Stimulated activated CD4-positive, alpha-beta T cell treated with anti-CD3 and anti-CD28 coated beads, Interleukin-2, amount 100 ng/mL, for 48 hours (primary cell): ENCODE measurements at regions not wholly inside any gene's neighbourhood (a gene's known extent, or its start where the extent isn't known, plus 50 kb on each side); places are given as distances from the start of the nearest gene placed in this dataset.
A peak's percentile ranks its signal among the peaks of the same experiment; 100 is the strongest.
"Not testable (repeated sequence)": the region's sequence is repeated elsewhere in the genome, so short reads cannot be mapped to it uniquely, and the experiment has no call there.

Experiments used
- DNase-seq, 2 donors: peaks; one replicate each; pipeline ENCODE4 v3.0.0-alpha.2; 2020

DNA sequence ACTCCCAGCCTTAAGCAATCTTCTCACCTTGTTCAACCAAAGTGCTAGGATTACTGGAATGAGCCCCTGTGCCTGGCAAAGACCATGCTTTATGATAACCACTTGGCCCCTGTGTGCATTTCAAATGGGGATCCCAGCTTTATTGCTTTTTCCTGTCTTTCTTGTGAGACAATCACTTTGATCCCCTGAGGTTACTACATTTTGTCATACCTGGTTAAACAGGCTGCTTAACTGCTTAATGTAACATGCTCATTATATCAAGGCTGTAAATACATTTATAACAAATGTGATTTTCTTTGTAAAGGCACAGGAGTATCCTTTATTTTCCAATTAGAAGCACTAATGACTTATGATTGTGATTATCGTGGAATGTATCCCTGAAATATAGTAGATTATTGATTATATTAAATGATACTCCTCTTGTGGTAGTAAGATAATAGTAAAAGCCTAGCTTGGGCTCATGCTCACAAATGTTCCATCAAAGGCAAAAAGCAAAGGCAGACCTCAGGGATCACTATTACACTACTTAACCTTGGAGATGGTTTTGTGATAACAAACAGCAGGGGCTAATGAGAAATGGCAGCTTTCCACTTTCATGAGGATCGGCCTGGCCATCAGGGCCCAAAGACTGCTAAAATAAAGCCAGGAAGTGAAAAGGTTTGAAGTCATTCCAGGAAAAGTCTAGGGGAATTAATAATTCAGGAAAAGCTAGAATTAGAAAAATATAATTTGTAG, 290.8 kb upstream of the MDGA2 start:
- DNase-seq, result no peak

DNA sequence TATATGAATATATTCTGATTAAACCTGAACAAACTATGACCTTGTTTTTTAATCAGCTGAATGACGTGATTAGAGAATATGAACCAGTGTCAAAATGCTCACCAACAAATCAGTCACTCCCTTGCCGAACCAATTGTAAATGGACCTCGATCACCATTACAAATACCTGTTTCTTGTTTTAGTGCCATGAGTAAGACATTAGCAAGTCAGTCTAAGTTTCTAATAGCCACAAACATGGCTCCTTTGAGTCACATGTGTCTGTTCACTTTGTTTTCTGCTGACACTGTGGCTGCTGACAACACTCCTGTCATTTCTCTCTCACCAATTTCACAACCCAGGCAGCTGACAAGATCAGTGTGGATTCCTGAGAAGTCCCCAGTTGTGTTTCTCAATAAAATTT, 286.2 kb upstream of the MDGA2 start:
- no peak for DNase-seq

DNA sequence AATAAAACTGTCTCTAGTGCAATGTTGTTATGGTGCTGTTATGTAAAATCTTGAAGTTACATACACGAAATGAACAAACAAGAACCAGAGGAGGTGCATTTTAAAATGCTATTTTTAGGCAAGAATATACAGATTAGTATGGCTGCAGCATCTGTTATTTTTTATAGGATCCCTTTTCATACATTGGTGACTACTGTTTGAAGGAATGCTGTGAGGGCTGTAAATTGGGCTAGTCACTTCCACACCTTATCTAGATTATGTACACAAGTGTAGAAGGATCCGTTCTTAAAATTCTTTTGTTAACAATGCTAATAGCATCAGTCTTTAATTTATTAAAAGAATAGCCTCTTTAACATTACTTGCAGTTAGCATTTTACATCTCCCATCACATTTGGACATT, 284.3 kb upstream of the MDGA2 start:
- no peak for DNase-seq

DNA sequence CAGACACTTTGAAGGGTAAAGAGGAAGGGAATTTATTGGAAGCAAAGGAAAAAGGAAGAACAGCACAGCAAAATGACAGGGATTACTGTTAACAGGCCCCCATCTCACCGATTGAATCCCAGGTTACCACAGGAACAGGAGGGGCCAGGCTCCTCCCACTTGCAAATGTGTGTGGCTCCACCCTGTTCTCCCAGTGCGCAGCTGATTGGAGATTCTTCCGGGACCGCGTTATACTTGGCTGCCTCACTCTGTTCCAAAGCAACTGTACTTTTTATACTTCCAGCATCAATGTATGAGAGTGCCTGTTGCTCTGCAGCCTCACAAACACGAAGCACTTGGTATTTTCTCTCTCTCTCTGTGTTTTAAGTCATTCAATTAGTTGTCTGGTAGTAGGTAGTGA, 273.6 kb upstream of the MDGA2 start:
- DNase-seq, result no peak

DNA sequence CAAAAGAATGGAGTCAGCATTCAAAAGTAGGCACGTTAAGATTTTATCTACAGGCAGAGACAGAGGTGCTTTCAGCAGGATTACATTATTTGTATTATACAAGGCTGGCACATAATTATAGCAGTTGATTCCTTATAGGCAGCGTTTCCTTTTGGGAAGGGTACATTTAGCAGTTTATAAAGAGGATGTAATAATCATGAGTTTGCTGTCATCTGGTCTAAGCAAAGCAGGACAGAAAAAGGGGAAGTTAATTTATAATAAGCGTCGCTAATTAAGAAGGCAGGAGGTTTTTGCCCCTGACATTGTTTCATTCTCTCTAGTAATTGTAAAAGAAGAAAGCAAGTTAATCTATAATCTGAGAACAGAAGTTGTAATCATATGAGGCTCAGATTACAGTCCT, 259.9 kb upstream of the MDGA2 start:
- DNase-seq, result no peak

DNA sequence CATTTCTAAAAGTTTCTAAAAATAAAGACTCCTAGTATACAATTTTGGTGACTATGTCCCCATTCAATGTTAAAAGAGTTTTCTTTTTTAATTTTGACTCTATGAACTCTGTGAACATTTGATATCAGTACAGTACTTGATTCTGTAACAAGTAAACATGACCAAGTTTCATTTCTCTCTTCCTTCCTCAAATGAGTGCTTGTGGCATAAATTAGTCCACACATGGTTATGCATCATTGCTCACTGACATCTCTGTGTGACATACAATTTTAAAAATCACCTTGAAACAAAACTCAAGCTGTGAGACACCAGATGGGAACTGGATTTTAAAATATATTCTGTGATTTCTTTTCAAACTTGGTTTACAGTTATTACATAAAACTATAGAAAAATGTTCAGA, 253.9 kb upstream of the MDGA2 start:
- DNase-seq, result no peak

DNA sequence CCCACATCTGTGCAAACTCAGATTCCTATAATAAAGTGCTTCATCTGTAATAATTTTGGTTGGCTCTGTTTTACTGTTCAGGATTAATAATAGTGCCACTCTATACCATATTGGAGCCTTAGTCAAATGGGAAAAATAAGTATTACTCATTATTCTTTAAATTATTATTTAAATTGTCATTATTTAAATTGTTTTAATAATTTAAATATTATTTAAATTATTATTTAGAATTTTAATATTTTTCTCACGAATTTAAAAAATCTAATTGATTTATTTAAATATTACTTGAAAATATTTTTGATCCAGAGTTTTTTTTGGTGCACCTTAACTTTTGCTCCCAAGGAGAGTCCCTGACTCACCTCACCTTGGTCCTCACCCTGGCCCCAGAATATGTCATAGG, 245.7 kb upstream of the MDGA2 start:
- DNase-seq, result no peak

DNA sequence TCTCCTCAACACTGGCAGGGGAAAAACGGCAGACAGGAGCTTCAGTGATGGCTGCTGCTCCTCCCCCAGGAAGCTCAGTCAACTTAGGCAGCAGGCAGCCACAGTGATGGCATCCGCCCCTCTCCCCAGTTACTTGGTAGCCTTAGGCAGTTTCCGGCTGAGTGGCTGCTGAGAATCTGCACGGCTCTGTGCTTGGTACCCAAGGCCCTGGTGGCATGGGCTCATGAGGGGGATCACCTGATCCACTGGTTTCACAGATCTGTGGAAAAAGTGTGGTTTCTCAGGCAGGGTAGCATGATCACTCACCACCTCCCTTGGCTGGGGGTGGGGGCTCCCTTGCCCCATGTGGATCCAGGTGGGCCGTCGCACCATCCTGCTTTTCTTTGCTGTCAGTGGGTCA, 244.6 kb upstream of the MDGA2 start:
- DNase-seq, result no peak

DNA sequence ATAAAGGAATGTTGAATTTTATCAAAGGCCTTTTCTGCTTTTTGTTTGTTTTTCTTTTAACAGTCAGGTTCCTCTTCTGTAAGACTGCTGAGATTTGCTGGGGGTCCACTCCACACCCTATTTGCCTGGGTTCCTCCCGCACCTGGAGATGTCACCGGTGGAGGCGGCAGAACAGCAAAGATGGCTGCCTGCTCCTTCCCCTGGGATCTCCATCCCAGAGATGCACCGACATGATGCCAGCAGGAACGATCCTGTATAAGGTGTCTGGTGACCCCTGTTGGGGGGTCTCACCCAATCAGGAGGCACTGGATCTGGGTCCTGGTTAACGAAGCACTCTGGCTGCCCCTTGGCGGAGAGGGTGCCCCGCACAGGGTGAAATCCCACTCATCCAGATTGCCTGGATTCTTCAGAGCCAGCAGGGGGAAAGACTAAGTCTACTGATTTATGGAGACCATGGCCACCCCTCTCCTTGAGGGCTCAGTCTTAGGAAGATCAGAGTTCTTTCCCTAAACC, 244.0 kb upstream of the MDGA2 start:
- no peak for DNase-seq

DNA sequence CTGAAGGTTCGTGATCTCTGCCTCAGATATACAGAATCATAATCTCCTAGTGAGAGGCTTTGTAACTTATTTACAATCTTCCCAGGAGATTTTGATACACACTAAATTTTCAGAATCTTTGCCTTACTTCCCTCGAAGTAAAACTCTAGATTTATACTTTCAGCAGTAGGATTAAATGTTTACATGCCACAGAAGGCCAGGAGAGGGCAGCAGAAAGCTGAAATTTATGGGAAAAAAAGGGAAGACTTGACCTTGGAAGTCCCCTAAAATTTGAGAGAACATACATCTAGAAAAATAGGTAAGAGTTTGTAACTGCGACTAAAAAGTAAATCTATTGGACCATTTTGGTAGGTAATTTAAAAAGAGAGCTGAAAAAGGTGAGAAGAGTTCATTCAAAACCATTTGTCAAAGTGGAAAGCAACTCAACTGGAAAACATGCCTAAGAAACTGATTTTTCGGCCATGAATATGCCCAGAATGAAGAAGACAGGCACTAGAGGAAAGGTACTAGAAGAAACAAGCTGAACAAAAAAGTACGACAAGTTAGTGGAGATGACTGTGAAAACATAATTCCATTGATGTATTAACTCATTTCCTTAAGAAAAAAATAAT, 242.0 kb upstream of the MDGA2 start:
- peak in 1 of 2 donors; percentile 0 for DNase-seq

DNA sequence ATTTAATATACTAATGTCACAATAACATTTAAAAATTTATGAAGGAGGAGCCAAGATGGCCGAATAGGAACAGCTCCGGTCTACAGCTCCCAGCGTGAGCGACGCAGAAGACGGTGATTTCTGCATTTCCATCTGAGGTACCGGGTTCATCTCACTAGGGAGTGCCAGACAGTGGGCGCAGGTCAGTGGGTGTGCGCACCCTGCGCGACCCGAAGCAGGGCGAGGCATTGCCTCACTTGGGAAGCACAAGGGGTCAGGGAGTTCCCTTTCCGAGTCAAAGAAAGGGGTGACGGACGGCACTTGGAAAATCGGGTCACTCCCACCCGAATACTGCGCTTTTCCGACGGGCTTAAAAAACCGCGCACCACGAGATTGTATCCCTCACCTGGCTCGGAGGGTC, 225.7 kb upstream of the MDGA2 start:
- not testable (repeated sequence) for DNase-seq

DNA sequence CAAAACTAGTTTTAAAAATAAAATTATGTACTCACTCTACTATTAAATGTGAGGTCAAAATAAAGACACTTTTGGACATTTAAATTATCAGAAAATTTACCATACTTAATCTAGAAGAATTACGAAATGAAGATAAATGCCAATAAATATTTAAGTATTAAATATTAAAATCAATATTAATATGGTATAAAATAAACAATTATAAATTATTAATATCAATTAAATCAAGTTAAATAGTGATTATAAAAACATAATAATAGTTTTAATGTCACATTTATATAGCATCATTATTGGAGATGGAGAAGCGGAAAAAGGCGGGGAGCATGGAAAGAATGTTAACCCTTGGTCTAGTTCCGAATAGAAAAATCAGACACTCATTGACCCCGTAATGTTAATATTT, 224.3 kb upstream of the MDGA2 start:
- no peak for DNase-seq

DNA sequence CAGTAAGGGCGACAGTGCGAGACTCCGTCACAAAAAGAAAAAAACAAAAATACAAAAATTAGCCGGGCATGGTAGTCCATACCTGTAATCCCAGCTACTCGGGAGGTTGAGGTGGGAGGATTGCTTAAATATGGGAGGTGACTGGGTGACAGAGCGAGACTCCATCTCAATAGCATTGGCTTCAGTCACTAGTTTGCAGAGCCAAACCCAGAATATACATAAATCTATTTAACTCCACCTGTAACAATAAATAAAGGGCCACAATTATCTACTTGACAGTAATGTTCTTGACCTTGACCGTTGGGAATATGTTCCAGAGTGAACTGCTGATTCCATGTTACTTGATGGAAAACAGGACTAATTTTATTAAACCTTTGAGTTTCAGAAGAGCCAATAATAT, 198.9 kb upstream of the MDGA2 start:
- DNase-seq, result no peak

DNA sequence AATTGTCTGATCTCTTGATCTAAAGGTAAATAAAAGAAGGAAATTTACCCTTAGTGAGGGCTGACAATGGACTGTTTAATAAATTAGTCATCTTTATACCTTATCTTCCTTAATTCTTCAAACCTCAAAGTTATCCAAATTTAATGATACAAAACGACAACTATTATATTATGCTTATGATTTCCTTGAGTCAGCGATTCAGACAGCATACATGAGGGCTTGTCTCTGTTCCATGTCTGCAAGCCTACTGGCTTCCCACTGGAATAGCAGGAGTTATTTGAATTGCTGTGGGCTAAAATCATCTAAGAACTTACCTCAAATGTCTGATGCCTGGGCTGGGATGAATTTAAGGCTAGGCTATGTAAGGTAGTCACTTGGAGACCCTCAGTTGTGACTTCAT, 197.2 kb upstream of the MDGA2 start:
- DNase-seq, result no peak

DNA sequence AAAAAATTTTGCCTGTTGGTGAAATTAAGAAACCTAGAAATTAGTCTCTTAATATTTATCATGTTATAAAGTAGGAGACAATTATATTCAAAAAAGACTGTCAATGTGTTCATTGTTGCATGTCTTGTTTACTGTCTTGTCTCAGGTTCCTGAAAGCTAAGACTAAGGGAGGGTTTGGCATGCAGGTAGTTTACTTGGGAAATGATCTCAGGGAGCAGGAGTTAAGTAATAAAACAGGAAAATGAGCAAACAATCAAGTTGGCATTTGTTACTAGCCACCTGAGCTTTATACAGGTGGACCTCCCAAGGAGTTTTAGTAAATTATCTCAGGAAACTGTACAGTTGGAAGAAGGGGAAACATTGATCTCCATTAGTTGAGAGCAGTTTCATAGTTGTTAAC, 188.0 kb upstream of the MDGA2 start:
- no peak for DNase-seq

DNA sequence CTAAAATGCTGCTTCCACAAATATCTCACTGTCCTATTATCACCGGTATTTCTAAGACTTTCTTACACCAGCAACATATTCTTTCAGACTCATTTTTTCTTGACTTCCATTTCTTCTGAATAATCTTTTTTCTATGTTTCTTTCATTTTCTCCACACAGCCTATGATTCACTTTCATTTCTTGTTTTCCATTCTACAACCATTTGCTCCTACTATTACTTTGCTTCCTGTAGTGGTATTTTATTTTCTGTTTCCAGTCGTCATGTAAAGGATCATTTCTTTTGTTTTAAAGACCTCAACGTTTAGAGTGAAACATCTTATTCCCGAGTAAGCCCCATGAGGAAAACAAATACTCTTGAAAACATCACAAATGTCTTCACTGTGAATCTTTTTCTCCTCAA, 182.2 kb upstream of the MDGA2 start:
- no peak for DNase-seq

DNA sequence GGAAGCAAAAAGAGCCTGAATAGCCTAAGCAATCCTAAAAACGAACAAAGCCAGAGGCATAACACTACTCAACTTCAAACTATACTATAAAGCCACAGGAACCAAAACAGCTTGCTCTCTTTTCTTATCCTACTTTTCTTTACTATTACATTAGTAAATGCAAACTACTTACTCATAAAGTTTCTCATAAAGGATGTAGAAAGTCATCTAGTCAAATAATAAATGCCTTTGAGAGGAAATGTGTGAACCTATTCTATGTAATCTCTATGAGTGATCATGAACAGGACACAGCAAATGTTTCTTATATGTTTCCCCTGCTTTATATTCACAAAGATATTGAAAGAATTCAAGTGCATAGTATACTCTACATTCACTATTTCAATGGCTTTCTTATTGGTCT, 176.9 kb upstream of the MDGA2 start:
- DNase-seq, result no peak

DNA sequence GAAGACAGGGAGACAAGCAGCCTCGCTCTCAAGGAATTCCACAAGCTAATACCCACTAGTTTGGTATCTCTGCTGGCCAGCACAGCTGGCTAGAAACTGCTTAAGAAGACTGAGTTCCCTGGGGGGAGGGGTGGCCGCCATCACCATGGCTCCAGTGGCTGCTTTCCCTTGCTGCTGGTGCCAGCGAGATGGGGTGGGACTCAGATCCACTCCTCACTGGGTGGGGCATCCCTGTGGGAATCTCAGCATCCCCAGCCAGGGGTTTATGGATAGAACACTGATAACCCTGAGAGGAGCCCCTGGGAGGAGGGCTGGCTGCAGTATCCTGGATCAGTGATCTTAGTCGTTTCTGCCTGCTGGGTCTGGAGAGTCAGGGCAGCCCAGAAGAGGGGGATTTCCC, 170.6 kb upstream of the MDGA2 start:
- DNase-seq, result no peak

DNA sequence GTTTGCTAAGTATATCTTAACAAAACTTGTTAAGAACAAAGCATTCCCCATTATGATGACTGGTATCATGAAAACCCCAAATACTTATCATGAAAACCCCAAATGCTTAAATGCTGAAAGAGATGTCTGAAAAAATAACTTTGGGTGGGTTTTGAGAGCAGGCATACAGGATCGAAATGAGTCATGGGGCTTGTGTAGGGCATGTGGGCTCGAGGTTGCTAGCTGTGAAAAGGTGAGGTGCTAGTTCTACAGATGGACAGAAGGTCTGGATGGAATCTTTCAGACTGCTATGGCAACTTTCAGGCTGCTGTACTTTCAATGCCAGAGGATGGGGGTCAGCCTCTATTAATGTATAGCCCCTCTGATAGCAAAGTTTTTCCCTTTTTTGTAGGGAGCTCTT, 167.8 kb upstream of the MDGA2 start:
- no peak for DNase-seq

DNA sequence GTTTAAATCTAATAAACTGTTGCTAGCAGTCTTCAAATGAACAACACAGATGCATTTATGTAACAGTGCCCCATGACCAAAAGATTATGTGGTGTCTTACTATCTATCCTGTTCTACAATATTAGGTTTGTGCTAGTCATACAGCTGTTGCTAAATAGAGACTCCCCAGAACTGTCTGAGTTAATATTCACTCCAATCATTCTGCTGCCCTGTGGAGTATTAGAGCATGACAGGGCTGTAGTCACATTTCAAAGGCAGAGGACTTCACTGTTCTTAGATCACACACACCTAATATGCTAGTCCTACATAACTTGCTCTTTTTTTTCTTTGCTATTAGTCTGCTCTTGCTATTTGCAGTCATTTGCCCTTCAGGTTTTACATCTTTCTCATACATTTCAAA, 157.6 kb upstream of the MDGA2 start:
- DNase-seq, result no peak

DNA sequence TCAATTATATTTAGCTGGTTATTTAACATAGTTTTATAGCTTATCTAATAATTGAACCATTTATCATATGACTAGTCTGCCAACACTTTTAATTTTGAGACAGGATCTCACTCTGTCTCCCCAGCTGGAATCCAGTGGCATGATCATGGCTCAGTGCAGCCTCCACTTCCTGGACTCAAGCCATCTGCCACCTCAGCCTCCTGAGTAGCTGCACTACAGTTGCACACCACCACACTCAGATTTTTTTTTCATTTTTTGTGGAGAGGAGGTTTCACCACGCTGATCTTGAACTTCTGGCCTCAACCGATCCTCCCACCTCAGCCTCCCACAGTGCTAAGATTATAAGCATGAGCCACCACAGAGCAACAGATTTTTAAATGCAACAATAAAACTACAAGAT, 151.4 kb upstream of the MDGA2 start:
- no peak for DNase-seq

DNA sequence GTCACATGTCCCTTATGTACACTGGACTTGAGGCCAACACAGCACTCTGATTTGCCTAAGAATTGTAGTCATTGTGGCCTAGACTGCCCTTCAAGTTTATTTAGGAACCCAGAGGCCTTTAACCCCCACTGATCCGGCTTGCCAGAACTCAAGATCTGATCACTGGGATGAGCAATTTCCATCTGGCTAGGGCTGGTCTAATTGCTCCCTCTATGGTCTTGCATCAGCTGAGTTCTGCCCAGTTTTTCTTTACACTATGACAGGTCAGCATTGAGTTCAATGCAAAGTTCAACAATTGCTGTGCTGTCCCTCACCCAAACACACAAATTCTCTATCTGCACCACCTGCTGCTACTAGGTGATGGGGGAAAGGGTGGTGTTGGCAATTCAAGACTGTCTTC, 146.9 kb upstream of the MDGA2 start:
- DNase-seq, result no peak

DNA sequence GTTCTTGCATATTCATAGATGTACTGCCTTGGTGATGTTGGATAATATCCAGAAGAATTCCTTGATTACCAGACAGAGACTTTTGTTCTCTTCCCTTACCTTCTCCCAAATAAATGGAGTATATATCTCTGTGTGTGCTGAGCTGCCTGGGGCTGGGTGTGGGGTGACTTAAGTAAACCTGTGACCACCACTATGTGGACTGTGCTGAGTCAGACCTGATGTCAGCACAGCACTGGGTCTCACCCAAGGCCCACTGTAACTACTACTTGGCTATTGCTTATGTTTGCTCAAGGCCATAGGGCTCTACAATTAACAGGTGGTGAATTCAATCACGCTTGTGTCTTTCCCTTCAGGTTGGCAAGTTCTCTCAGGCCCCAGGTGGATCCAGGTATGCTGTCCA, 145.7 kb upstream of the MDGA2 start:
- DNase-seq, result no peak

DNA sequence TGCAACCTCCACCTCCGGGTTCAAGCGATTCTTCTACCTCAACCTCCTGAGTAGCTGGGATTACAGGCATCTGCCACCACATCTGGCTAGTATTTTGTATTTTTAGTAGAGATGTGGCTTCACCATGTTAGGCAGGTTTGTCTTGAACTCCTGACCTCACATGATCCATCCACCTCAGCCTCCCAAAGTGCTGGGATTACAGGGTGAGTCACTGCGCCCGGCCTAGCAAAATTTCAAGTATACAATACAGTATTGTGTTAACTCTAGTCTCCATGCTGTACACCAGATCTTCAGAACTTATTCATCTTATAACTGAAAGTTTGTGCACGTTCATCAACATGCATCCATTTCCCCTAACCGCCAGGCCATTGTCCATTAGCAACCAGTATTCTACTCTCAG, 115.1 kb upstream of the MDGA2 start:
- no peak for DNase-seq

DNA sequence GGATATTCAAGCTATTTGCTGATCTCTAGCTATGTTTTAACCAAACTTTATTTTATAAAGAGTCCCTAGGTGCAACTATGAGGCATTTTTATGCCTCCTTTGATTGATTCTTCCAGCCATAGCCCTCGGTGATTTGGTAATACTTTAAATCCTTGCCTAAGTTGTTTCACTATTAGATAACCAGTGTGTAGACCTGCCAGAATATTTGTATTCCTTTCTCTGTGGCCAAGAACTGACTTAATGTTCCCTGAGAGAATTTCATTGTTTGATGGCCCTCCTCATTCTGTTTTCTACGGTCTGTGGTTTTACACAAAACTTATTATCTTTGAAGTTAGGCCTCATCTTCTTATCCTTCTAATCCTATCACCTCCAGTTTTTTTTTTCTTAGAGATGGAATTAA, 109.7 kb upstream of the MDGA2 start:
- DNase-seq, result no peak
